ENCODE measurements at regions not wholly inside any gene's neighbourhood (a gene's known extent, or its start where the extent isn't known, plus 50 kb on each side); places are given as distances from the start of the nearest gene placed in this dataset.
A peak's percentile ranks its signal among the peaks of the same experiment; 100 is the strongest.
"Not testable (repeated sequence)": the region's sequence is repeated elsewhere in the genome, so short reads cannot be mapped to it uniquely, and the experiment has no call there.

DNA sequence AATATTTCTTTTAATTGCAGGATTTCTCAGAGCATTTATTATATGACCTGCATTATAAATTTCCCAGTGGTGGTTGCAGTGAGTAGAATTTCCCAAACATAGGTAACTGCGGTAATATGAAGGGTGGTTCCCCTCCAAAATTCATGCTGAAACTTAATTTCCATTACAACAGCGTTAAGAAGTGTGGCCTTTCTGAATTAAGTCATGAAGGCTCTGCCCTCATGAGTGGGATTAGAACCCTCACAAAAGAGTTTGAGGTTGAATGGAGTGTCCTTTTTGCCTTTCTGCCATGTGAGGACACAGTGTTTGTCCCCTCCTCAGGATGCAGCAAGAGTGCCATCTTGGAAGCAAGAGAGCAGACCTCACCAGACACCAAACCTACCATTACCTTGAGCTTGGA is 233.6 kb downstream of the KTN1 start:
- H3K27me3 Mint-ChIP-seq: no peaks in the 10 kb centered on the region
- DNase-seq: no peak
- H3K4me3 Mint-ChIP-seq: no peak overlapping the region
- H3K4me1 Mint-ChIP-seq: peaks cover 5% of the 10 kb centered on the region
- no peak overlapping the region for H3K27ac Mint-ChIP-seq
- peaks cover 9% of the 10 kb centered on the region for H3K9me3 Mint-ChIP-seq
- H3K36me3 Mint-ChIP-seq: peaks cover 1% of the 10 kb centered on the region

- no peaks in the 10 kb centered on the region for H3K27me3 Mint-ChIP-seq
- no peak for DNase-seq
- peaks cover 1% of the 10 kb centered on the region for H3K36me3 Mint-ChIP-seq
- H3K9me3 Mint-ChIP-seq: peaks cover 9% of the 10 kb centered on the region
- no peak overlapping the region for H3K27ac Mint-ChIP-seq
- no peak overlapping the region for H3K4me3 Mint-ChIP-seq
- H3K4me1 Mint-ChIP-seq: peaks cover 5% of the 10 kb centered on the region
Observed at GRCh38 chr14:55814064-55814463, 234.1 kb downstream of the KTN1 start.

DNA sequence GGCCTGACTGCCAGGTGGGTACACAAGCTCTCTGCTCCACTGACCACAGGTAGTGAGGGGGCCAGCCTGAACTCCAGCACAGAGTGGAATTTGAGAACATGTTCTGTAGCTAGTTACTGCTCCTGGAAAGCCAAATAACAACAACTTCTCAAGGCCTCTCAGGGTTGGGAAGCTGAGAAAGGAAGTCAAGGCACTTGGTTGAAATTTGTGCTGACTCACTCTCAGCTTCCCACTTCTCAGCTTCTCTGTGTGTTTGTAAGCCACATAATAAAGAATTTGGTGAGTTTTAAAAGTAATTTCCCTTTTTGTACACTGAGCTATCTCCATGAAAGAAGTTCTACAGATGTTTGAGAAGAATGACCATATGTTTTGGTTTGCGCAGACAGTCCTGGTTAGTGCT is 234.9 kb downstream of the KTN1 start:
- Mint-ChIP-seq H3K36me3 (peaks cover 1% of the 10 kb centered on the region), H3K27ac (no peak overlapping the region), H3K4me3 (no peak overlapping the region), H3K4me1 (peaks cover 5% of the 10 kb centered on the region), H3K9me3 (peaks cover 9% of the 10 kb centered on the region), H3K27me3 (no peaks in the 10 kb centered on the region)
- DNase-seq: no peak

DNA sequence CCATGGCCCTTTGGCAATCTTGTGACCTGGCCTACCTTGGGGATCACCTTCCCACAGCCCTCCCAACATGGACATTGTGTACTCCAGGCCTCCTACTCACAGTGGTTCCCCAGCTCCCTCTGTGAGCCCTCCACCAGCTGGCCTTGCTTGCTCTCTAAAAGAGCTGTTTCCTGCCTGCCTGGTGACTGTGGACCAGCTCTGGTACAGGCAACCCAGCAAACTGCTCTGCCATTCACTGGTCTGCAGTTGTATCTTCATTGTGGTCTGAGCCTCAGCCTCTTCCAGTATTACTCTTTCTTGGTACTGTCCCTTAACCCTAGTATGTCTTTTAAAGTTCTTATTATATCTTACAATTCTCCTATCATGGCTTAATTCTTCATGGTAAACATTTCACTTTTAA is 236.2 kb downstream of the KTN1 start:
- H3K9me3 Mint-ChIP-seq: peaks cover 6% of the 10 kb centered on the region
- no peak overlapping the region for H3K4me3 Mint-ChIP-seq
- no peak overlapping the region for H3K27ac Mint-ChIP-seq
- H3K4me1 Mint-ChIP-seq: peaks cover 5% of the 10 kb centered on the region
- H3K36me3 Mint-ChIP-seq: no peaks in the 10 kb centered on the region
- H3K27me3 Mint-ChIP-seq: no peaks in the 10 kb centered on the region
- no peak for DNase-seq

- H3K27ac Mint-ChIP-seq: no peak overlapping the region
- peaks cover 5% of the 10 kb centered on the region for H3K27me3 Mint-ChIP-seq
- DNase-seq: no peak
- no peak overlapping the region for H3K4me3 Mint-ChIP-seq
- no peaks in the 10 kb centered on the region for H3K36me3 Mint-ChIP-seq
- H3K9me3 Mint-ChIP-seq: no peaks in the 10 kb centered on the region
- H3K4me1 Mint-ChIP-seq: no peaks in the 10 kb centered on the region
Observed at GRCh38 chr14:55819610-55820304, 239.8 kb downstream of the KTN1 start.

DNA sequence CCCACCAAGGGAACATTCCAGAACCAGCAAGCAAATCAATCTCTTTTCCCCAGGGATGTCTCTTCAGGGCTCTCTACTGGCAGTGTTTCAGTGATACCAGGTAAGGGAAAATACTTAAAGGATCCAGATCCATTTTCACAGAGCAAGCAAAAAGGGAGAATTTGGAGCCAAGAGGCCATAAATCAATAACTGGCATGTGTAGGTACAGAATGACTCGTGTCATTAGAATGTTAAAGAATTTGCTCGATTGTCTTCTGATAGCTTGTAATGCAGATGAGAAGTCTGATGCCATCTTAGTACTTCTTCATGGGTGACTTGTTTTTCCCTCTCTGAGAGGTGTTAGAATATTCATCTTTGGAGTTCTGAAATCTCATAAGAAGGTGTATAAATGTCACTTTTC is 242.9 kb downstream of the KTN1 start:
- H3K27me3 Mint-ChIP-seq: peaks cover 5% of the 10 kb centered on the region
- no peak overlapping the region for H3K27ac Mint-ChIP-seq
- H3K4me3 Mint-ChIP-seq: no peak overlapping the region
- DNase-seq: no peak
- no peaks in the 10 kb centered on the region for H3K9me3 Mint-ChIP-seq
- H3K36me3 Mint-ChIP-seq: no peaks in the 10 kb centered on the region
- no peaks in the 10 kb centered on the region for H3K4me1 Mint-ChIP-seq

- H3K27me3 Mint-ChIP-seq: peaks cover 3% of the 10 kb centered on the region
- no peaks in the 10 kb centered on the region for H3K4me1 Mint-ChIP-seq
- H3K9me3 Mint-ChIP-seq: no peaks in the 10 kb centered on the region
- no peak overlapping the region for H3K4me3 Mint-ChIP-seq
- no peak overlapping the region for H3K27ac Mint-ChIP-seq
- no peak for DNase-seq
- H3K36me3 Mint-ChIP-seq: no peaks in the 10 kb centered on the region
Observed at GRCh38 chr14:55832122-55832911, 252.3 kb downstream of the KTN1 start.

- H3K36me3 Mint-ChIP-seq: no peaks in the 10 kb centered on the region
- H3K27me3 Mint-ChIP-seq: peaks cover 3% of the 10 kb centered on the region
Observed at GRCh38 chr14:55832974-55833373, 253.0 kb downstream of the KTN1 start.

DNA sequence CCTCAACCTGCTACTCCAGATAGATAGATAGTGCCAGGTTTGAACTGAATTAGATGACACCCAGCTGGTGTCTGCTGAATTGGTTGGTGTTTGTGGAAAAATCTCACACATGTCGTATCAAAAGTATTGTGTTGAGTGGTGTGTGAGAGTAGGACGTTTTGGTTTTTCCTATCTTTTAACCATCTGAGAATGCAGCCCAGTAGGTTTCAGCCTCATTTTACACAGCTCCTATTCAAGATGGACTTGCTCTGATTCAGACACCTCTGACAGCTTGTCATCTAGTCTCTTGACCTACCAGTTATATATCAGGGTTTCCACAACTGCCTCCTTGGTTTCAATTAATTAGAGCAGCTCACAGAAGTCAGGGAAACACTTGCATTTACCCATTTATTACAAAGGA is 254.4 kb downstream of the KTN1 start:
- Mint-ChIP-seq H3K9me3 (no peaks in the 10 kb centered on the region), H3K27me3 (peaks cover 3% of the 10 kb centered on the region), H3K27ac (no peak overlapping the region), H3K36me3 (no peaks in the 10 kb centered on the region), H3K4me3 (no peak overlapping the region), H3K4me1 (no peaks in the 10 kb centered on the region)
- DNase-seq: no peak

More at GRCh38 chr14:55832974-55833373, 253.0 kb downstream of the KTN1 start:
- Mint-ChIP-seq H3K9me3 (no peaks in the 10 kb centered on the region), H3K4me1 (no peaks in the 10 kb centered on the region), H3K4me3 (no peak overlapping the region), H3K27ac (no peak overlapping the region)
- no peak for DNase-seq

- H3K9me3 Mint-ChIP-seq: no peaks in the 10 kb centered on the region
- DNase-seq: no peak
- H3K27ac Mint-ChIP-seq: no peak overlapping the region
- H3K4me3 Mint-ChIP-seq: no peak overlapping the region
- H3K36me3 Mint-ChIP-seq: no peaks in the 10 kb centered on the region
- H3K27me3 Mint-ChIP-seq: peaks cover 3% of the 10 kb centered on the region
- H3K4me1 Mint-ChIP-seq: no peaks in the 10 kb centered on the region
Observed at GRCh38 chr14:55835985-55836384, 256.0 kb downstream of the KTN1 start.

GRCh38 chr14:55837467-55837866 is 257.5 kb downstream of the KTN1 start:
- Mint-ChIP-seq H3K27ac (no peak overlapping the region), H3K9me3 (no peaks in the 10 kb centered on the region), H3K27me3 (peaks cover 3% of the 10 kb centered on the region), H3K4me1 (no peaks in the 10 kb centered on the region), H3K36me3 (no peaks in the 10 kb centered on the region), H3K4me3 (no peak overlapping the region)
- no peak for DNase-seq

GRCh38 chr14:55838529-55839052 is 258.6 kb downstream of the KTN1 start:
- H3K9me3 Mint-ChIP-seq: no peaks in the 10 kb centered on the region
- no peaks in the 10 kb centered on the region for H3K27me3 Mint-ChIP-seq
- no peaks in the 10 kb centered on the region for H3K36me3 Mint-ChIP-seq
- no peak overlapping the region for H3K4me3 Mint-ChIP-seq
- no peaks in the 10 kb centered on the region for H3K4me1 Mint-ChIP-seq
- no peak for DNase-seq
- no peak overlapping the region for H3K27ac Mint-ChIP-seq

- not testable (repeated sequence) for H3K27me3 Mint-ChIP-seq, H3K4me1 Mint-ChIP-seq, H3K27ac Mint-ChIP-seq, H3K4me3 Mint-ChIP-seq, H3K9me3 Mint-ChIP-seq, DNase-seq, H3K36me3 Mint-ChIP-seq
Observed at GRCh38 chr14:55839301-55839947, 259.4 kb downstream of the KTN1 start.

GRCh38 chr14:55840821-55841220 is 260.8 kb downstream of the KTN1 start:
- H3K4me3 Mint-ChIP-seq: no peak overlapping the region
- no peaks in the 10 kb centered on the region for H3K9me3 Mint-ChIP-seq
- no peaks in the 10 kb centered on the region for H3K4me1 Mint-ChIP-seq
- DNase-seq: no peak
- no peaks in the 10 kb centered on the region for H3K36me3 Mint-ChIP-seq
- H3K27ac Mint-ChIP-seq: peak overlapping the region; percentile 23
- no peaks in the 10 kb centered on the region for H3K27me3 Mint-ChIP-seq

GRCh38 chr14:55841625-55842024 is 261.6 kb downstream of the KTN1 start:
- Mint-ChIP-seq H3K36me3 (no peaks in the 10 kb centered on the region), H3K27me3 (no peaks in the 10 kb centered on the region), H3K4me3 (no peak overlapping the region), H3K27ac (no peak overlapping the region), H3K4me1 (no peaks in the 10 kb centered on the region), H3K9me3 (no peaks in the 10 kb centered on the region)
- DNase-seq: no peak
